Erythroblast (primary cell): ENCODE measurements at regions not wholly inside any gene's neighbourhood (a gene's known extent, or its start where the extent isn't known, plus 50 kb on each side); places are given as distances from the start of the nearest gene placed in this dataset.
A peak's percentile ranks its signal among the peaks of the same experiment; 100 is the strongest.
"Not testable (repeated sequence)": the region's sequence is repeated elsewhere in the genome, so short reads cannot be mapped to it uniquely, and the experiment has no call there.

Experiments used
- DNase-seq, 2 experiments: peaks; one replicate each; lab custom pipeline; 2025; lab: John Stamatoyannopoulos, UW
- GATA1 ChIP-seq: IDR thresholded peaks from 2 replicates; pipeline ENCODE4 v1.6.1; 2011; ENCODE audit warnings: low read depth, mild to moderate bottlenecking, control low read depth, low read length, moderate library complexity
- POLR2A ChIP-seq: IDR thresholded peaks from 2 replicates; pipeline ENCODE4 v1.6.1; 2011; ENCODE audit warnings: mild to moderate bottlenecking, low read length

- DNase-seq = no peak
- no peak for TF ChIP-seq GATA1
- TF ChIP-seq POLR2A = no peak
These were observed 84.7 kb downstream of the URB2 start for GRCh38 chr1:229710746-229711145.

- TF ChIP-seq POLR2A (no peak), GATA1 (no peak)
- no peak for DNase-seq
These were observed 88.3 kb downstream of the URB2 start for GRCh38 chr1:229714306-229714705.

- DNase-seq = peak; percentile 51 to 73
- no peak for TF ChIP-seq POLR2A
These were observed 89.0 kb downstream of the URB2 start for GRCh38 chr1:229714964-229715603.

- no peak for TF ChIP-seq GATA1
- no peak for TF ChIP-seq POLR2A
- DNase-seq = no peak
These were observed 90.0 kb downstream of the URB2 start for GRCh38 chr1:229716069-229716468.

- no peak for DNase-seq
- TF ChIP-seq POLR2A (no peak), GATA1 (no peak)
These were observed 90.7 kb downstream of the URB2 start for GRCh38 chr1:229716704-229717103.

- no peak for DNase-seq
- TF ChIP-seq POLR2A (no peak), GATA1 (no peak)
These were observed 91.9 kb downstream of the URB2 start for GRCh38 chr1:229717786-229718576.

- DNase-seq = peak in 1 of 2 experiments; percentile 9
- TF ChIP-seq POLR2A (no peak), GATA1 (no peak)
These were observed 100.0 kb downstream of the URB2 start for GRCh38 chr1:229726061-229726460.

GRCh38 chr1:229729916-229730315 lies 103.9 kb downstream of the URB2 start:
- DNase-seq = no peak
- TF ChIP-seq POLR2A = no peak
- TF ChIP-seq GATA1 = no peak

GRCh38 chr1:229730573-229730972 lies 104.5 kb downstream of the URB2 start:
- TF ChIP-seq POLR2A (no peak), GATA1 (no peak)
- DNase-seq = no peak

GRCh38 chr1:229732061-229732460 lies 106.0 kb downstream of the URB2 start:
- TF ChIP-seq GATA1 (no peak), POLR2A (no peak)

GRCh38 chr1:229736376-229736775 lies 110.3 kb downstream of the URB2 start:
- TF ChIP-seq POLR2A (no peak), GATA1 (no peak)
- DNase-seq = no peak

More at GRCh38 chr1:229732061-229732460, 106.0 kb downstream of the URB2 start:
- DNase-seq = no peak

- DNase-seq = not testable (repeated sequence)
These were observed 116.6 kb downstream of the URB2 start for GRCh38 chr1:229742614-229743013.

- TF ChIP-seq POLR2A (no peak), GATA1 (no peak)
- no peak for DNase-seq
These were observed 123.9 kb downstream of the URB2 start for GRCh38 chr1:229749992-229750391.

- peak; percentile 9 to 14 for DNase-seq
These were observed 125.6 kb downstream of the URB2 start for GRCh38 chr1:229751610-229752009.

More at GRCh38 chr1:229751610-229752009, 125.6 kb downstream of the URB2 start:
- no peak for TF ChIP-seq POLR2A
- TF ChIP-seq GATA1 = no peak
